ENCODE measurements at regions not wholly inside any gene's neighbourhood (a gene's known extent, or its start where the extent isn't known, plus 50 kb on each side); places are given as distances from the start of the nearest gene placed in this dataset.

- no peak overlapping the region for H3K4me3 ChIP-seq (ENCODE audit: low read depth, low read length)
- TF ChIP-seq, protein P1, sequence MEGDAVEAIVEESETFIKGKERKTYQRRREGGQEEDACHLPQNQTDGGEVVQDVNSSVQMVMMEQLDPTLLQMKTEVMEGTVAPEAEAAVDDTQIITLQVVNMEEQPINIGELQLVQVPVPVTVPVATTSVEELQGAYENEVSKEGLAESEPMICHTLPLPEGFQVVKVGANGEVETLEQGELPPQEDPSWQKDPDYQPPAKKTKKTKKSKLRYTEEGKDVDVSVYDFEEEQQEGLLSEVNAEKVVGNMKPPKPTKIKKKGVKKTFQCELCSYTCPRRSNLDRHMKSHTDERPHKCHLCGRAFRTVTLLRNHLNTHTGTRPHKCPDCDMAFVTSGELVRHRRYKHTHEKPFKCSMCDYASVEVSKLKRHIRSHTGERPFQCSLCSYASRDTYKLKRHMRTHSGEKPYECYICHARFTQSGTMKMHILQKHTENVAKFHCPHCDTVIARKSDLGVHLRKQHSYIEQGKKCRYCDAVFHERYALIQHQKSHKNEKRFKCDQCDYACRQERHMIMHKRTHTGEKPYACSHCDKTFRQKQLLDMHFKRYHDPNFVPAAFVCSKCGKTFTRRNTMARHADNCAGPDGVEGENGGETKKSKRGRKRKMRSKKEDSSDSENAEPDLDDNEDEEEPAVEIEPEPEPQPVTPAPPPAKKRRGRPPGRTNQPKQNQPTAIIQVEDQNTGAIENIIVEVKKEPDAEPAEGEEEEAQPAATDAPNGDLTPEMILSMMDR (IDR thresholded peaks at IDR 0.05; ENCODE audit: low read depth, low read length) = no peak
Observed at GRCh38 chr10:21031232-21031795, 134.2 kb upstream of the NEBL start.

- H3K4me3 ChIP-seq (ENCODE audit: low read depth, low read length) = no peak overlapping the region
Observed at GRCh38 chr10:21030091-21030490, 133.0 kb upstream of the NEBL start.

DNA sequence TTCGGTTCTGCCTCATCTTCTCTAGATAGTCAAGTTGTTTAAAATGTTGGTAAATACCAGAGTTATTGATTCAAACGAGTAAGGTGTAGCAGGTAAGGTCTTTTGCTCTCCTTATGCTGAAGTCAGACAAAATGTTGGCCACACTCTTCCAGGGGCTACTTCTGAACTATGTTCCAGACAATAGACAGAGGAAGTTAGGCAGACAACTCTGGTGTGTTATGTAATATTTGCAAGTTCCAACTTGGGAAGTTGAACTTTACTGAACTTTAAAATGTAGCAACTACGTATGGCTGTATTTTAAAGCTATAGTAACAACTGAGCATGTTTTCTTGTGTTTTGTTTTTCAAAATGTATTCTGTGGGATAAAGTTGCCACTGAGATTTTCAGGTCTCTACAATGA lies 125.7 kb upstream of the NEBL start:
- H3K4me3 ChIP-seq (ENCODE audit: low read depth, low read length) = no peak overlapping the region
- TF ChIP-seq, protein P1 (IDR thresholded peaks at IDR 0.05; ENCODE audit: low read depth, low read length) = no peak

More at GRCh38 chr10:21030091-21030490, 133.0 kb upstream of the NEBL start:
- TF ChIP-seq, protein P1 (IDR thresholded peaks at IDR 0.05; ENCODE audit: low read depth, low read length) = no peak

DNA sequence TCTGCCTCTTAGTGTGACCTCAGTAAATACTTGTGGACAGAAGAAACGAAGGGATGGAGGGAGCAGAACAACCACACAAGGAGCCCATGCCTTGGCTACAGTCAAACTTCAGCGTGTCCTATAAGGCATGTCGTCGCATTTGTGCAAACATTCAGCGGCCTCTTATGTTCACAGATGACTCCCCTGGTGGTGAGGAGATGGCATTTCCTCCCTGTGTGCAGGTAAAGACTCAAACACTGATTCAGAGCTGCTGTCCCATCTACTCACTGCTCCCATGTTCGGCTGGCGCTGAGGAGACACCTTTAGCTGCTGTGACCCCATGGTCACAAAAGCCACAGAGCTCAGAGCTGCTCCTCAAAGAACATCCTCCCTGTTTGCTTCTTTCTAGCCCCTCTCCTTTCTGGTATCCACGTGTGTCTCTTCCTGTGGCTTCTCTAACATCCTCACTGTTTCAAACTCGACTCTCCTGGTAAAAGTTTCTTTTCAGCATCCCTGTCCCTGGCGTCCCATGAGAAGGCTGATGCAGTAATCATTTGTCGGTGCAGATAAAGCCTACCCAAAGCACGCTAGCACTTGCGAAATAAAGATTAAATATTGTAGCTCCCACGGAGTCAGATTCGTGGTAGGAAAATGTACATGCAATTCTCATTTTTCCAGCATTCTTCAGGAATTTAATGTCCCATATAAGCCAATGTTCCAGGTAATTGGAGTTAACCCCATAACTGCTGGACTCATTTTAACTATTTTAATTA lies 124.9 kb upstream of the NEBL start:
- no peak overlapping the region for H3K4me3 ChIP-seq (ENCODE audit: low read depth, low read length)
- TF ChIP-seq, protein P1 (IDR thresholded peaks at IDR 0.05; ENCODE audit: low read depth, low read length) = no peak

- no peak overlapping the region for H3K4me3 ChIP-seq (ENCODE audit: low read depth, low read length)
- TF ChIP-seq, protein P1 (IDR thresholded peaks at IDR 0.05; ENCODE audit: low read depth, low read length) = no peak
Observed at GRCh38 chr10:21021231-21021630, 124.1 kb upstream of the NEBL start.

- H3K4me3 ChIP-seq (ENCODE audit: low read depth, low read length) = no peak overlapping the region
- TF ChIP-seq, protein P1 (IDR thresholded peaks at IDR 0.05; ENCODE audit: low read depth, low read length) = no peak
Observed at GRCh38 chr10:21020545-21020944, 123.4 kb upstream of the NEBL start.

GRCh38 chr10:21019436-21019835 lies 122.3 kb upstream of the NEBL start:
- no peak overlapping the region for H3K4me3 ChIP-seq (ENCODE audit: low read depth, low read length)
- TF ChIP-seq, protein P1 (IDR thresholded peaks at IDR 0.05; ENCODE audit: low read depth, low read length) = no peak

All from WI38 (cell line).